ENCODE measurements at regions not wholly inside any gene's neighbourhood (a gene's known extent, or its start where the extent isn't known, plus 50 kb on each side); places are given as distances from the start of the nearest gene placed in this dataset.

- Histone ChIP-seq H3K4me1 (ENCODE audit: control insufficient read depth, insufficient read depth, low read length) (no peaks in the 10 kb centered on the region), H3K9me3 (ENCODE audit: control insufficient read depth, low read length) (no peaks in the 10 kb centered on the region), H3K4me3 (ENCODE audit: low read length) (no peak overlapping the region), H3K9ac (ENCODE audit: low read length) (no peak overlapping the region), H3K36me3 (ENCODE audit: control insufficient read depth, insufficient read depth, low read length, severe bottlenecking) (no peaks in the 10 kb centered on the region), H3K27me3 (replicated peaks; ENCODE audit: control insufficient read depth, insufficient read depth, low read length) (peaks cover 35% of the 10 kb centered on the region)
- no peak for DNase-seq (ENCODE audit: low read depth)
Measured at GRCh38 chr5:2207416-2208238, 324.9 kb upstream of the IRX4 start.

GRCh38 chr5:2207109-2207399 lies 324.3 kb upstream of the IRX4 start:
- Histone ChIP-seq H3K9me3 (ENCODE audit: control insufficient read depth, low read length) (no peaks in the 10 kb centered on the region), H3K36me3 (ENCODE audit: control insufficient read depth, insufficient read depth, low read length, severe bottlenecking) (no peaks in the 10 kb centered on the region), H3K9ac (ENCODE audit: low read length) (no peak overlapping the region), H3K4me1 (ENCODE audit: control insufficient read depth, insufficient read depth, low read length) (no peaks in the 10 kb centered on the region), H3K4me3 (ENCODE audit: low read length) (no peak overlapping the region), H3K27me3 (replicated peaks; ENCODE audit: control insufficient read depth, insufficient read depth, low read length) (peaks cover 32% of the 10 kb centered on the region)
- no peak for DNase-seq (ENCODE audit: low read depth)

- DNase-seq (ENCODE audit: low read depth): no peak
Measured at GRCh38 chr5:2206293-2207108, 323.8 kb upstream of the IRX4 start.

GRCh38 chr5:2205596-2206226 lies 323.0 kb upstream of the IRX4 start:
- Histone ChIP-seq H3K27me3 (replicated peaks; ENCODE audit: control insufficient read depth, insufficient read depth, low read length) (peaks cover 29% of the 10 kb centered on the region), H3K9ac (ENCODE audit: low read length) (no peak overlapping the region), H3K36me3 (ENCODE audit: control insufficient read depth, insufficient read depth, low read length, severe bottlenecking) (no peaks in the 10 kb centered on the region), H3K4me3 (ENCODE audit: low read length) (no peak overlapping the region), H3K4me1 (ENCODE audit: control insufficient read depth, insufficient read depth, low read length) (no peaks in the 10 kb centered on the region), H3K9me3 (ENCODE audit: control insufficient read depth, low read length) (no peaks in the 10 kb centered on the region)
- no peak for DNase-seq (ENCODE audit: low read depth)

More at GRCh38 chr5:2206293-2207108, 323.8 kb upstream of the IRX4 start:
- H3K27me3 ChIP-seq (replicated peaks; ENCODE audit: control insufficient read depth, insufficient read depth, low read length): peaks cover 27% of the 10 kb centered on the region
- H3K4me1 ChIP-seq (ENCODE audit: control insufficient read depth, insufficient read depth, low read length): no peaks in the 10 kb centered on the region
- no peaks in the 10 kb centered on the region for H3K9me3 ChIP-seq (ENCODE audit: control insufficient read depth, low read length)
- no peaks in the 10 kb centered on the region for H3K36me3 ChIP-seq (ENCODE audit: control insufficient read depth, insufficient read depth, low read length, severe bottlenecking)
- no peak overlapping the region for H3K4me3 ChIP-seq (ENCODE audit: low read length)
- H3K9ac ChIP-seq (ENCODE audit: low read length): no peak overlapping the region

- H3K27me3 ChIP-seq (replicated peaks; ENCODE audit: control insufficient read depth, insufficient read depth, low read length): peaks cover 25% of the 10 kb centered on the region
- H3K4me3 ChIP-seq (ENCODE audit: low read length): no peak overlapping the region
- no peak for DNase-seq (ENCODE audit: low read depth)
- no peak overlapping the region for H3K9ac ChIP-seq (ENCODE audit: low read length)
- no peaks in the 10 kb centered on the region for H3K36me3 ChIP-seq (ENCODE audit: control insufficient read depth, insufficient read depth, low read length, severe bottlenecking)
- H3K4me1 ChIP-seq (ENCODE audit: control insufficient read depth, insufficient read depth, low read length): no peaks in the 10 kb centered on the region
- H3K9me3 ChIP-seq (ENCODE audit: control insufficient read depth, low read length): no peaks in the 10 kb centered on the region
Measured at GRCh38 chr5:2205185-2205585, 322.5 kb upstream of the IRX4 start.

GRCh38 chr5:2204366-2205184 lies 321.9 kb upstream of the IRX4 start:
- no peaks in the 10 kb centered on the region for H3K4me1 ChIP-seq (ENCODE audit: control insufficient read depth, insufficient read depth, low read length)
- H3K9me3 ChIP-seq (ENCODE audit: control insufficient read depth, low read length): no peaks in the 10 kb centered on the region
- H3K4me3 ChIP-seq (ENCODE audit: low read length): no peak overlapping the region
- H3K27me3 ChIP-seq (replicated peaks; ENCODE audit: control insufficient read depth, insufficient read depth, low read length): peaks cover 24% of the 10 kb centered on the region
- no peaks in the 10 kb centered on the region for H3K36me3 ChIP-seq (ENCODE audit: control insufficient read depth, insufficient read depth, low read length, severe bottlenecking)
- H3K9ac ChIP-seq (ENCODE audit: low read length): no peak overlapping the region
- no peak for DNase-seq (ENCODE audit: low read depth)

GRCh38 chr5:2203774-2204173 lies 321.0 kb upstream of the IRX4 start:
- no peaks in the 10 kb centered on the region for H3K4me1 ChIP-seq (ENCODE audit: control insufficient read depth, insufficient read depth, low read length)
- peaks cover 19% of the 10 kb centered on the region for H3K27me3 ChIP-seq (replicated peaks; ENCODE audit: control insufficient read depth, insufficient read depth, low read length)
- no peak overlapping the region for H3K9ac ChIP-seq (ENCODE audit: low read length)
- no peak overlapping the region for H3K4me3 ChIP-seq (ENCODE audit: low read length)
- no peaks in the 10 kb centered on the region for H3K9me3 ChIP-seq (ENCODE audit: control insufficient read depth, low read length)
- no peaks in the 10 kb centered on the region for H3K36me3 ChIP-seq (ENCODE audit: control insufficient read depth, insufficient read depth, low read length, severe bottlenecking)
- no peak for DNase-seq (ENCODE audit: low read depth)

- Histone ChIP-seq H3K4me1 (ENCODE audit: control insufficient read depth, insufficient read depth, low read length) (no peaks in the 10 kb centered on the region), H3K4me3 (ENCODE audit: low read length) (no peak overlapping the region), H3K27me3 (replicated peaks; ENCODE audit: control insufficient read depth, insufficient read depth, low read length) (peaks cover 6% of the 10 kb centered on the region), H3K36me3 (ENCODE audit: control insufficient read depth, insufficient read depth, low read length, severe bottlenecking) (no peaks in the 10 kb centered on the region), H3K9me3 (ENCODE audit: control insufficient read depth, low read length) (no peaks in the 10 kb centered on the region), H3K9ac (ENCODE audit: low read length) (no peak overlapping the region)
- no peak for DNase-seq (ENCODE audit: low read depth)
Measured at GRCh38 chr5:2201832-2202231, 319.1 kb upstream of the IRX4 start.

- Histone ChIP-seq H3K9me3 (ENCODE audit: control insufficient read depth, low read length) (no peaks in the 10 kb centered on the region), H3K27me3 (replicated peaks; ENCODE audit: control insufficient read depth, insufficient read depth, low read length) (peaks cover 6% of the 10 kb centered on the region), H3K36me3 (ENCODE audit: control insufficient read depth, insufficient read depth, low read length, severe bottlenecking) (no peaks in the 10 kb centered on the region), H3K9ac (ENCODE audit: low read length) (no peak overlapping the region), H3K4me3 (ENCODE audit: low read length) (no peak overlapping the region), H3K4me1 (ENCODE audit: control insufficient read depth, insufficient read depth, low read length) (no peaks in the 10 kb centered on the region)
- no peak for DNase-seq (ENCODE audit: low read depth)
Measured at GRCh38 chr5:2201421-2201820, 318.7 kb upstream of the IRX4 start.

- DNase-seq (ENCODE audit: low read depth): no peak
- Histone ChIP-seq H3K4me1 (ENCODE audit: control insufficient read depth, insufficient read depth, low read length) (no peaks in the 10 kb centered on the region), H3K36me3 (ENCODE audit: control insufficient read depth, insufficient read depth, low read length, severe bottlenecking) (no peaks in the 10 kb centered on the region), H3K9me3 (ENCODE audit: control insufficient read depth, low read length) (no peaks in the 10 kb centered on the region), H3K9ac (ENCODE audit: low read length) (no peak overlapping the region), H3K4me3 (ENCODE audit: low read length) (no peak overlapping the region), H3K27me3 (replicated peaks; ENCODE audit: control insufficient read depth, insufficient read depth, low read length) (peaks cover 6% of the 10 kb centered on the region)
Measured at GRCh38 chr5:2201011-2201410, 318.3 kb upstream of the IRX4 start.

All from adipocyte (in vitro differentiated cells).